PC-9 (cell line): ENCODE measurements at regions not wholly inside any gene's neighbourhood (a gene's known extent, or its start where the extent isn't known, plus 50 kb on each side); places are given as distances from the start of the nearest gene placed in this dataset.

Experiments used
- EZH2 ChIP-seq: fragments of 200-600 bp; sonication (generic); IDR thresholded peaks from 2 replicates; pipeline ENCODE4 v1.8.0; 2017; ENCODE audit warnings: antibody characterized with exemption, low read depth
- TF ChIP-seq, protein P1 (sequence below): fragments of 200-600 bp; sonication (generic); conservative IDR thresholded peaks from 2 replicates; pipeline ENCODE4 v1.6.1; 2017; ENCODE audit warnings: mixed run types, antibody characterized with exemption, mild to moderate bottlenecking, moderate library complexity

DNA sequence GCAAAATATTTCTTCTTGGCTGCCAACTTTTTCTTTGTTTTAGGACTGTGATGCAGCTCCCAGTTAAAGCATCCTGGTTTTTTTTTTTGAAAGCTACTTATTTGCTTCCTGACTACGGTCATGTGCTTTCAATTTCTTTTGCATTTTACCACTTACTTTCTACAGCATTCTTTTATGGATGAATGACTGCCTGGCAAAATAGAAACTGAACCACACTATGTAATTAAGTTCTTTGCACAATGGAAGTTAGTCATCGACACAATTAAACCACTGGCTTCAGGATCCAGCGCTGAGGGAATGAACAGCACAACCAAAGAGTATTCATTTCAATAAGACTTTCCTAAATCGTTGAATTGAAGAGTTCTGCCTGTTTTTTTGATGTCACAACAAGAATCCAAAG, 82.2 kb upstream of the EPHA3 start:
- TF ChIP-seq, protein P1, sequence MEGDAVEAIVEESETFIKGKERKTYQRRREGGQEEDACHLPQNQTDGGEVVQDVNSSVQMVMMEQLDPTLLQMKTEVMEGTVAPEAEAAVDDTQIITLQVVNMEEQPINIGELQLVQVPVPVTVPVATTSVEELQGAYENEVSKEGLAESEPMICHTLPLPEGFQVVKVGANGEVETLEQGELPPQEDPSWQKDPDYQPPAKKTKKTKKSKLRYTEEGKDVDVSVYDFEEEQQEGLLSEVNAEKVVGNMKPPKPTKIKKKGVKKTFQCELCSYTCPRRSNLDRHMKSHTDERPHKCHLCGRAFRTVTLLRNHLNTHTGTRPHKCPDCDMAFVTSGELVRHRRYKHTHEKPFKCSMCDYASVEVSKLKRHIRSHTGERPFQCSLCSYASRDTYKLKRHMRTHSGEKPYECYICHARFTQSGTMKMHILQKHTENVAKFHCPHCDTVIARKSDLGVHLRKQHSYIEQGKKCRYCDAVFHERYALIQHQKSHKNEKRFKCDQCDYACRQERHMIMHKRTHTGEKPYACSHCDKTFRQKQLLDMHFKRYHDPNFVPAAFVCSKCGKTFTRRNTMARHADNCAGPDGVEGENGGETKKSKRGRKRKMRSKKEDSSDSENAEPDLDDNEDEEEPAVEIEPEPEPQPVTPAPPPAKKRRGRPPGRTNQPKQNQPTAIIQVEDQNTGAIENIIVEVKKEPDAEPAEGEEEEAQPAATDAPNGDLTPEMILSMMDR: no peak
- TF ChIP-seq EZH2: no peak
